Esophagus (tissue), 2 donors: ENCODE measurements at regions not wholly inside any gene's neighbourhood (a gene's known extent, or its start where the extent isn't known, plus 50 kb on each side); places are given as distances from the start of the nearest gene placed in this dataset.

ENCODE experiments used
- H3K27ac ChIP-seq, 2 donors: one replicate each; pipeline ENCODE4 v1.5.1; 2013; ENCODE audit warnings: low read depth in 2 of 2, mild to moderate bottlenecking in 2 of 2, inconsistent platforms in 1 of 2, low read length in 1 of 2, moderate library complexity in 1 of 2
- H3K27me3 ChIP-seq, 2 donors: one replicate each; pipeline ENCODE4 v1.6.1; 2013; ENCODE audit warnings: low read length in 2 of 2, control low read depth in 1 of 2, mild to moderate bottlenecking in 1 of 2; ENCODE audit not compliant: insufficient read depth in 2 of 2, control insufficient read depth in 1 of 2
- H3K36me3 ChIP-seq, 2 donors: one replicate each; pipeline ENCODE4 v1.6.1; 2013; ENCODE audit warnings: low read length in 1 of 2; ENCODE audit not compliant: control insufficient read depth in 2 of 2, insufficient read depth in 2 of 2
- H3K4me1 ChIP-seq, 2 donors: one replicate each; pipeline ENCODE4 v1.6.1; 2013; ENCODE audit warnings: low read length in 1 of 2; ENCODE audit not compliant: control insufficient read depth in 2 of 2, insufficient read depth in 2 of 2
- H3K4me3 ChIP-seq, 2 donors: one replicate each; pipeline ENCODE4 v1.5.1; 2013; ENCODE audit warnings: low read length in 2 of 2, mild to moderate bottlenecking in 2 of 2, low read depth in 1 of 2, moderate library complexity in 1 of 2
- H3K9me3 ChIP-seq, 2 donors: one replicate each; pipeline ENCODE4 v1.6.1; 2013; ENCODE audit warnings: mild to moderate bottlenecking in 2 of 2, low read depth in 1 of 2, low read length in 1 of 2, moderate library complexity in 1 of 2; ENCODE audit not compliant: control insufficient read depth in 2 of 2, insufficient read depth in 1 of 2
- WGBS, 2 donors: extraction: QIAGEN DNeasy Blood & Tissue Kit; methylation state at CpG; one replicate each; pipeline ENCODE4 v1.1.7; 2013; 5-methylcytosine and 5-hydroxymethylcytosine counted together
- donor health status: healthy with polysubstance abuse.
- donor health status: Bipolar disorder and iron deficiency.

GRCh38 chr6:167671977-167672687 lies 154.6 kb upstream of the AFDN start:
- no peaks in the 10 kb centered on the region for H3K27me3 ChIP-seq
- H3K4me1 ChIP-seq, result peaks cover 0 to under 1% of the 10 kb centered on the region in 2 donors
- peaks cover 0 to 12% of the 10 kb centered on the region in 2 donors for H3K9me3 ChIP-seq
- no peak overlapping the region for H3K4me3 ChIP-seq
- WGBS, 2 donors, result 91 to 96% methylated on average over 33 of the region's 33 CpGs
- H3K27ac ChIP-seq, result no peak overlapping the region
- no peaks in the 10 kb centered on the region for H3K36me3 ChIP-seq

GRCh38 chr6:167672738-167673137 lies 154.0 kb upstream of the AFDN start:
- no peak overlapping the region for H3K27ac ChIP-seq
- H3K4me3 ChIP-seq, result no peak overlapping the region
- 87 to 94% methylated on average over 3 of the region's 3 CpGs for WGBS, 2 donors
- H3K4me1 ChIP-seq, result peaks cover 0 to 2% of the 10 kb centered on the region in 2 donors
- no peaks in the 10 kb centered on the region for H3K27me3 ChIP-seq
- no peaks in the 10 kb centered on the region for H3K36me3 ChIP-seq
- peaks cover 0 to 12% of the 10 kb centered on the region in 2 donors for H3K9me3 ChIP-seq

GRCh38 chr6:167673946-167674345 lies 152.8 kb upstream of the AFDN start:
- no peaks in the 10 kb centered on the region for H3K27me3 ChIP-seq
- H3K36me3 ChIP-seq, result no peaks in the 10 kb centered on the region
- WGBS, 2 donors, result 62 to 78% methylated on average over 5 of the region's 5 CpGs
- H3K4me1 ChIP-seq, result peaks cover 2 to 5% of the 10 kb centered on the region in 2 donors
- no peak overlapping the region for H3K27ac ChIP-seq
- no peak overlapping the region for H3K4me3 ChIP-seq
- peaks cover 0 to 12% of the 10 kb centered on the region in 2 donors for H3K9me3 ChIP-seq

GRCh38 chr6:167674486-167674885 lies 152.2 kb upstream of the AFDN start:
- Histone ChIP-seq H3K4me3 (no peak overlapping the region), H3K27ac (no peak overlapping the region), H3K9me3 (peaks cover 0 to 12% of the 10 kb centered on the region in 2 donors), H3K4me1 (peaks cover 2 to 5% of the 10 kb centered on the region in 2 donors), H3K36me3 (no peaks in the 10 kb centered on the region), H3K27me3 (no peaks in the 10 kb centered on the region)
- WGBS, 2 donors, result 91 to 94% methylated on average over 7 of the region's 7 CpGs

- Histone ChIP-seq H3K27me3 (no peaks in the 10 kb centered on the region), H3K4me3 (no peak overlapping the region), H3K36me3 (no peaks in the 10 kb centered on the region), H3K9me3 (peaks cover 0 to 12% of the 10 kb centered on the region in 2 donors), H3K27ac (peak overlapping the region in 1 of 2 donors; percentile 1), H3K4me1 (peaks cover 2 to 5% of the 10 kb centered on the region in 2 donors)
- WGBS, 2 donors, result 52 to 68% methylated on average over 20 of the region's 20 CpGs
These were observed 150.6 kb upstream of the AFDN start for GRCh38 chr6:167676000-167676665.

- Histone ChIP-seq H3K4me1 (peaks cover 2 to 5% of the 10 kb centered on the region in 2 donors), H3K27me3 (no peaks in the 10 kb centered on the region), H3K36me3 (no peaks in the 10 kb centered on the region), H3K9me3 (peaks cover 0 to 6% of the 10 kb centered on the region in 2 donors), H3K4me3 (no peak overlapping the region), H3K27ac (peak overlapping the region in 1 of 2 donors; percentile 1)
- 61 to 63% methylated on average over 12 of the region's 12 CpGs for WGBS, 2 donors
These were observed 149.9 kb upstream of the AFDN start for GRCh38 chr6:167676666-167677421.

GRCh38 chr6:167677422-167677789 lies 149.3 kb upstream of the AFDN start:
- WGBS, 2 donors, result 81 to 85% methylated on average over 9 of the region's 9 CpGs
- H3K36me3 ChIP-seq, result no peaks in the 10 kb centered on the region
- no peak overlapping the region for H3K4me3 ChIP-seq
- H3K27ac ChIP-seq, result no peak overlapping the region
- no peaks in the 10 kb centered on the region for H3K27me3 ChIP-seq
- H3K4me1 ChIP-seq, result peaks cover 2 to 5% of the 10 kb centered on the region in 2 donors
- peaks cover 0 to under 1% of the 10 kb centered on the region in 2 donors for H3K9me3 ChIP-seq

GRCh38 chr6:167678102-167679101 lies 148.3 kb upstream of the AFDN start:
- 13 to 14% methylated on average over 62 of the region's 62 CpGs for WGBS, 2 donors
- Histone ChIP-seq H3K36me3 (no peaks in the 10 kb centered on the region), H3K4me3 (peak overlapping the region in 1 of 2 donors; percentile 9), H3K27me3 (no peaks in the 10 kb centered on the region), H3K9me3 (no peaks in the 10 kb centered on the region), H3K4me1 (peaks cover 2 to 5% of the 10 kb centered on the region in 2 donors), H3K27ac (no peak overlapping the region)
